Uterus (tissue), 3 donors: ENCODE measurements at regions not wholly inside any gene's neighbourhood (a gene's known extent, or its start where the extent isn't known, plus 50 kb on each side); places are given as distances from the start of the nearest gene placed in this dataset.

ENCODE experiments used
- DNase-seq, 2 donors: peaks; one replicate each; pipeline ENCODE4 v3.0.0-alpha.2; 2019 to 2020
- H3K27ac ChIP-seq, 2 donors: fragments of 200-600 bp; sonication (generic); 1 replicate in 1 of 2; 2 replicates in 1 of 2; pipeline ENCODE4 v1.5.1; 2016 to 2018
- H3K27me3 ChIP-seq, 2 donors: fragments of 200-600 bp; sonication (generic); one replicate each; pipeline ENCODE4 v1.5.1; 2018 to 2019; ENCODE audit warnings: control low read depth in 1 of 2
- H3K36me3 ChIP-seq, 2 donors: fragments of 200-600 bp; sonication (generic); one replicate each; pipeline ENCODE4 v1.5.1; 2019; ENCODE audit warnings: control low read depth in 1 of 2
- H3K4me1 ChIP-seq, 2 donors: fragments of 200-600 bp; sonication (generic); one replicate each; pipeline ENCODE4 v1.5.1; 2018 to 2019; ENCODE audit warnings: control low read depth in 1 of 2
- H3K4me3 ChIP-seq, 2 donors: fragments of 200-600 bp; sonication (generic); 1 replicate in 1 of 2; 2 replicates in 1 of 2; pipeline ENCODE4 v1.5.1; 2018 to 2019; ENCODE audit warnings: mild to moderate bottlenecking in 1 of 2
- H3K9me3 ChIP-seq, 2 donors: fragments of 200-600 bp; sonication (generic); one replicate each; pipeline ENCODE4 v1.5.1; 2019; ENCODE audit warnings: control low read depth in 1 of 2
- CTCF ChIP-seq, 4 experiments: fragments of 200-600 bp in 2 of 4; fragments of 450-650 bp in 2 of 4; sonication (generic) in 2 of 4; IDR thresholded peaks; one replicate each; pipeline ENCODE4 v1.5.1; 2016 to 2019; ENCODE audit warnings: antibody characterized with exemption in 4 of 4, mild to moderate bottlenecking in 2 of 4, moderate library complexity in 1 of 4
- POLR2A ChIP-seq, 2 donors: fragments of 450-650 bp; IDR thresholded peaks; one replicate each; pipeline ENCODE4 v1.6.1; 2016; ENCODE audit warnings: antibody characterized with exemption in 2 of 2, mild to moderate bottlenecking in 1 of 2, moderate library complexity in 1 of 2
- intact Hi-C: fragments of 100-400 bp; cut with DNase I; formaldehyde crosslinking; loops from one replicate; pipeline ENCODE4 v1.15.1; 2023; ENCODE audit warnings: low total_unique reads
- donor health status: DM: yes; HTN: yes; CAD: no.

GRCh38 chr6:167745670-167746389 lies 80.9 kb upstream of the AFDN start:
- Histone ChIP-seq H3K9me3 (no peaks in the 10 kb centered on the region), H3K4me3 (no peak overlapping the region), H3K27ac (peak overlapping the region; percentile 63 to 80), H3K4me1 (peaks cover 0 to 7% of the 10 kb centered on the region in 2 donors), H3K36me3 (no peaks in the 10 kb centered on the region), H3K27me3 (no peaks in the 10 kb centered on the region)
- TF ChIP-seq POLR2A (IDR thresholded peaks at IDR 0.05) (no peak), CTCF (IDR thresholded peaks at IDR 0.05) (no peak)
- peak; percentile 70 to 85 for DNase-seq
- intact Hi-C loops, result no loop called here

- no peak overlapping the region for H3K4me3 ChIP-seq
- peak overlapping the region; percentile 63 to 80 for H3K27ac ChIP-seq
- H3K27me3 ChIP-seq, result no peaks in the 10 kb centered on the region
- H3K4me1 ChIP-seq, result peaks cover 0 to 7% of the 10 kb centered on the region in 2 donors
- H3K9me3 ChIP-seq, result no peaks in the 10 kb centered on the region
- intact Hi-C loops, result no loop called here
- peak in 1 of 2 donors; percentile 68 for DNase-seq
- no peaks in the 10 kb centered on the region for H3K36me3 ChIP-seq
- no peak for TF ChIP-seq POLR2A (IDR thresholded peaks at IDR 0.05)
- no peak for TF ChIP-seq CTCF (IDR thresholded peaks at IDR 0.05)
Observed at GRCh38 chr6:167746390-167746907, 80.3 kb upstream of the AFDN start.

- intact Hi-C loops, result no loop called here
- TF ChIP-seq CTCF (IDR thresholded peaks at IDR 0.05) (no peak), POLR2A (IDR thresholded peaks at IDR 0.05) (no peak)
- DNase-seq, result no peak
- Histone ChIP-seq H3K9me3 (no peaks in the 10 kb centered on the region), H3K4me3 (no peak overlapping the region), H3K27me3 (no peaks in the 10 kb centered on the region), H3K4me1 (peaks cover 0 to 7% of the 10 kb centered on the region in 2 donors), H3K36me3 (no peaks in the 10 kb centered on the region), H3K27ac (peak overlapping the region; percentile 63 to 80)
Observed at GRCh38 chr6:167746975-167747374, 79.7 kb upstream of the AFDN start.

GRCh38 chr6:167747645-167748044 lies 79.1 kb upstream of the AFDN start:
- TF ChIP-seq POLR2A (IDR thresholded peaks at IDR 0.05) (no peak), CTCF (IDR thresholded peaks at IDR 0.05) (no peak)
- Histone ChIP-seq H3K4me3 (no peak overlapping the region), H3K9me3 (no peaks in the 10 kb centered on the region), H3K27ac (peak overlapping the region in 1 of 2 donors; percentile 54), H3K4me1 (peaks cover 0 to 7% of the 10 kb centered on the region in 2 donors), H3K36me3 (no peaks in the 10 kb centered on the region), H3K27me3 (no peaks in the 10 kb centered on the region)
- intact Hi-C loops, result no loop called here
- no peak for DNase-seq

GRCh38 chr6:167748046-167748445 lies 78.7 kb upstream of the AFDN start:
- intact Hi-C loops, result no loop called here
- DNase-seq, result no peak
- H3K4me1 ChIP-seq, result peaks cover 0 to 7% of the 10 kb centered on the region in 2 donors
- H3K27ac ChIP-seq, result peak overlapping the region; percentile 50 to 54
- no peaks in the 10 kb centered on the region for H3K9me3 ChIP-seq
- no peak for TF ChIP-seq POLR2A (IDR thresholded peaks at IDR 0.05)
- no peak for TF ChIP-seq CTCF (IDR thresholded peaks at IDR 0.05)
- no peak overlapping the region for H3K4me3 ChIP-seq
- no peaks in the 10 kb centered on the region for H3K27me3 ChIP-seq
- no peaks in the 10 kb centered on the region for H3K36me3 ChIP-seq
